Type B pancreatic cell (in vitro differentiated cells): ENCODE measurements at regions not wholly inside any gene's neighbourhood (a gene's known extent, or its start where the extent isn't known, plus 50 kb on each side); places are given as distances from the start of the nearest gene placed in this dataset.

ENCODE experiments used
- DNase-seq: peaks from one replicate; pipeline ENCODE4 v3.0.0; 2021; ENCODE audit warnings: mixed read lengths; ENCODE audit not compliant: unreplicated experiment; ENCODE audit errors: extremely low spot score
- H3K27ac Mint-ChIP-seq: 2 replicates; pipeline ENCODE4 v1.8.0; 2021; ENCODE audit warnings: mild to moderate bottlenecking, mixed read lengths
- H3K27me3 Mint-ChIP-seq: 2 replicates; pipeline ENCODE4 v1.8.0; 2021; ENCODE audit warnings: mixed read lengths
- H3K36me3 Mint-ChIP-seq: 2 replicates; pipeline ENCODE4 v1.8.0; 2021; ENCODE audit warnings: mixed read lengths
- H3K4me1 Mint-ChIP-seq: one replicate; pipeline ENCODE4 v1.8.0; 2021; ENCODE audit warnings: mixed read lengths; ENCODE audit not compliant: unreplicated experiment
- H3K4me3 Mint-ChIP-seq: 2 replicates; pipeline ENCODE4 v1.8.0; 2021; ENCODE audit warnings: mild to moderate bottlenecking, mixed read lengths
- H3K9me3 Mint-ChIP-seq: 2 replicates; pipeline ENCODE4 v1.8.0; 2021; ENCODE audit warnings: mixed read lengths
- TF ChIP-seq, protein P1 (sequence below): fragments of 200-600 bp; sonication (generic); conservative IDR thresholded peaks from 2 replicates; pipeline ENCODE4 v1.5.0; 2021; ENCODE audit warnings: antibody characterized with exemption, mild to moderate bottlenecking

DNA sequence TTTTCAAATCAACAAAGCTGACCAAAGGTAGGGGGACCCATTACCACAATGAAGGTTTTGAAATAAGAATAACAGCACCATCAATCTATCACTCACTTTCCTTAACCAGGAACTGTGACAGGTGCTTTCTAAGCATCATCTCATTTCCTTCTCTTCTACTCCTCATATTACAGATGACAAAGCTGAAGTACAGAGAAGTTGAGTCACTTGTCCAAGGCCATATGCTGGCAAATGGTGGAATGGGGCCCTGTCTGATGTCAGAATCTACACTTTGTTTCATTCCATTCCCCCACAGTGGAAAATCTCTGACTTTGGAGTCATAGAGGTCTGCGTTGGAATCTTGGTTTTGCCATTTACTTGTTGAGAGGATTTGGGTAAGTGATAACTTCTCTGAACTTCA lies 222.5 kb upstream of the LRFN2 start:
- TF ChIP-seq, protein P1, sequence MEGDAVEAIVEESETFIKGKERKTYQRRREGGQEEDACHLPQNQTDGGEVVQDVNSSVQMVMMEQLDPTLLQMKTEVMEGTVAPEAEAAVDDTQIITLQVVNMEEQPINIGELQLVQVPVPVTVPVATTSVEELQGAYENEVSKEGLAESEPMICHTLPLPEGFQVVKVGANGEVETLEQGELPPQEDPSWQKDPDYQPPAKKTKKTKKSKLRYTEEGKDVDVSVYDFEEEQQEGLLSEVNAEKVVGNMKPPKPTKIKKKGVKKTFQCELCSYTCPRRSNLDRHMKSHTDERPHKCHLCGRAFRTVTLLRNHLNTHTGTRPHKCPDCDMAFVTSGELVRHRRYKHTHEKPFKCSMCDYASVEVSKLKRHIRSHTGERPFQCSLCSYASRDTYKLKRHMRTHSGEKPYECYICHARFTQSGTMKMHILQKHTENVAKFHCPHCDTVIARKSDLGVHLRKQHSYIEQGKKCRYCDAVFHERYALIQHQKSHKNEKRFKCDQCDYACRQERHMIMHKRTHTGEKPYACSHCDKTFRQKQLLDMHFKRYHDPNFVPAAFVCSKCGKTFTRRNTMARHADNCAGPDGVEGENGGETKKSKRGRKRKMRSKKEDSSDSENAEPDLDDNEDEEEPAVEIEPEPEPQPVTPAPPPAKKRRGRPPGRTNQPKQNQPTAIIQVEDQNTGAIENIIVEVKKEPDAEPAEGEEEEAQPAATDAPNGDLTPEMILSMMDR = no peak
- no peaks in the 10 kb centered on the region for H3K4me1 Mint-ChIP-seq
- DNase-seq = no peak
- no peaks in the 10 kb centered on the region for H3K9me3 Mint-ChIP-seq
- H3K27ac Mint-ChIP-seq = no peak overlapping the region
- peaks cover 4% of the 10 kb centered on the region for H3K27me3 Mint-ChIP-seq
- H3K36me3 Mint-ChIP-seq = no peaks in the 10 kb centered on the region
- H3K4me3 Mint-ChIP-seq = no peak overlapping the region

GRCh38 chr6:40807484-40807883 lies 220.3 kb upstream of the LRFN2 start:
- TF ChIP-seq, protein P1 = no peak
- no peak overlapping the region for H3K4me3 Mint-ChIP-seq
- H3K27ac Mint-ChIP-seq = no peak overlapping the region
- DNase-seq = no peak
- H3K9me3 Mint-ChIP-seq = no peaks in the 10 kb centered on the region
- H3K36me3 Mint-ChIP-seq = no peaks in the 10 kb centered on the region
- peaks cover 4% of the 10 kb centered on the region for H3K27me3 Mint-ChIP-seq
- no peaks in the 10 kb centered on the region for H3K4me1 Mint-ChIP-seq

DNA sequence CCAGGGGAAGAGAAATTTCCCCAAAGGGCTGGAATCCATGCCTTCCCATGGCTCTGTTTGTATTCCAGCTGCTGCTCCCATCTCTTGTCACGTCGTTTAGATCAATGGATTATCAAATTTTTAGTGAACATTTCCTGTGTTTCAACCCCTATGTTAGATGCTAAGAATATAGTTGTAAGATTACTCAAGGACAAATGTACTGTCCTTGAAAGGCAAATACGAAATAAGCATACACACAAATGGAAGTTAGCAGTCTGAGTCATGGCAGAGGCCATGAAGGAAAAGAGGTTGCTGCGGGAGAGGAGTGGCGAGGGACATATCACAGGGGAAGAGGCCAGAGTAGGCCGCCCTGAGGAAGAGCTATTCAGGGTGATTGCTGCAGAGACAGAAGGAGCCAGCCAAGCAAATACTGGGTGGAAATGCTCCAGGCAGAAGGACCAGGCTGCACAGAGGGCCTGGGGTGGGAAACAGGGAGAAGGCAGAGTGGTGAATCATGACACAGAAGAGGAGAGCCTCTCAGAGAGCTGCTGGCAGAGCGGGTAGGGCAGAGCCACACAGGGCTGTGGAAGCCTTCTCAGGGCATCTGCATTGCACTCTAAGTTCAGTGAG lies 219.2 kb upstream of the LRFN2 start:
- TF ChIP-seq, protein P1 = no peak
- Mint-ChIP-seq H3K27me3 (peaks cover 4% of the 10 kb centered on the region), H3K27ac (no peak overlapping the region), H3K4me3 (no peak overlapping the region), H3K4me1 (no peaks in the 10 kb centered on the region), H3K36me3 (no peaks in the 10 kb centered on the region), H3K9me3 (no peaks in the 10 kb centered on the region)
- DNase-seq = no peak

DNA sequence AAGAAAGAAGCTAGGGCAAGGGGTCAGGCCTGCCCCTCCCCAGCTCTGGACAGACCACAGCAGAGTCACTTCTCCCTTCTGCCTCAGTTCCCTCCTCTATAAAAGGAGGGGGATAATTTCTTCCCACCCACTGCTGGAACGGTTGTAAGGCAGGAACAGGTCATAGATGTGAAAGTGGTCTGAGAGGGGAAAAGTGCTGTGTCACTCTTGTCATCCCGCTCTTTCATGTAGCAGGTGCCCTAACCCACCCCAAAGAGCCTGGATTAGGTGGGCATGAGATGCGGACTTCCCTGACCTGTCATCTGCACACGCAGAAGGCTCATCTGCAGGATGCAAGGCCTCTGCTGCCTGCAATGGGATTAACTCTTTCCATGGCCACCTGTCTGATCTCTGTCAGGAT lies 218.2 kb upstream of the LRFN2 start:
- peaks cover 7% of the 10 kb centered on the region for H3K27me3 Mint-ChIP-seq
- H3K9me3 Mint-ChIP-seq = no peaks in the 10 kb centered on the region
- TF ChIP-seq, protein P1 = no peak
- DNase-seq = no peak
- no peaks in the 10 kb centered on the region for H3K4me1 Mint-ChIP-seq
- H3K27ac Mint-ChIP-seq = no peak overlapping the region
- H3K4me3 Mint-ChIP-seq = no peak overlapping the region
- H3K36me3 Mint-ChIP-seq = no peaks in the 10 kb centered on the region

DNA sequence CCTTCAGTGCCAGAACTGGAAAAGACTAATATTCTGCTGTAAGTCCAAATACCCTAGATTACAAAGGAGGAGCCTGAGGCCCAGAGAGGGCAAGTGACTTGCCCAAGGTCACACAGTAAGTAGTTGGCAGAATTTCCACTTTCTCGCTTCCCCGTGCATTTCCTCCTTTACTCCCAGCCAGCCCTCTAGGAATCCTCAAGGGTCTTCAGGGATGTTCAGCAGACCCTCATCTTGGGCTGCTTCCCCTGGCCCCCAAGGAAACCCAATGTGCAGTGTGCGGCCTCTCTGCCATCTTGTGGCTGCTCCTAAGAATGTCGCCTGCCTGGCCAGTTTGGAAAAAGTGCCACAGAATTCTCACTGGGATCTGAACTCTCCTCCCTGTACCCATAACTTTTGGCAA lies 217.7 kb upstream of the LRFN2 start:
- peaks cover 2% of the 10 kb centered on the region for H3K4me1 Mint-ChIP-seq
- H3K9me3 Mint-ChIP-seq = no peaks in the 10 kb centered on the region
- H3K4me3 Mint-ChIP-seq = no peak overlapping the region
- TF ChIP-seq, protein P1 = peak; percentile 63
- peaks cover 9% of the 10 kb centered on the region for H3K27me3 Mint-ChIP-seq
- no peak for DNase-seq
- no peaks in the 10 kb centered on the region for H3K36me3 Mint-ChIP-seq
- H3K27ac Mint-ChIP-seq = no peak overlapping the region
